HL-60 (cell line): ENCODE measurements at regions not wholly inside any gene's neighbourhood (a gene's known extent, or its start where the extent isn't known, plus 50 kb on each side); places are given as distances from the start of the nearest gene placed in this dataset.

Experiments
- DNase-seq, 2 experiments: peaks; one replicate each; pipeline ENCODE4 v3.0.0-alpha.2; 2010 to 2020; ENCODE audit warnings: low read depth in 1 of 2, low spot score in 1 of 2
- H3K27ac ChIP-seq: fragments of 250-450 bp; sonication (Bioruptor Pico); replicated peaks from 2 replicates; pipeline ENCODE4 v1.5.1; 2020; ENCODE audit warnings: mild to moderate bottlenecking, moderate library complexity
- H3K27me3 ChIP-seq: fragments of 250-450 bp; sonication (Bioruptor Pico); 2 replicates; pipeline ENCODE4 v1.5.1; 2021; ENCODE audit warnings: mild to moderate bottlenecking, moderate library complexity; ENCODE audit not compliant: insufficient read depth, poor library complexity, severe bottlenecking
- H3K4me3 ChIP-seq: replicated peaks from 2 replicates; pipeline ENCODE4 v1.5.1; 2011; ENCODE audit warnings: mild to moderate bottlenecking, control low read depth, low read length; ENCODE audit not compliant: insufficient read depth
- GABPA ChIP-seq: IDR thresholded peaks from 2 replicates; pipeline ENCODE4 v1.6.1; 2012; ENCODE audit warnings: low read depth
- POLR2AphosphoS5 ChIP-seq: IDR thresholded peaks from 2 replicates; pipeline ENCODE4 v1.6.1; 2012; ENCODE audit warnings: low read depth
- SPI1 ChIP-seq: IDR thresholded peaks from 2 replicates; pipeline ENCODE4 v1.6.1; 2012; ENCODE audit warnings: low read depth, mild to moderate bottlenecking, borderline replicate concordance
- TF ChIP-seq, protein P1 (sequence below): IDR thresholded peaks from one replicate; pipeline ENCODE4 v1.5.1; 2011; ENCODE audit warnings: low read length, control low read depth, inconsistent platforms; ENCODE audit not compliant: insufficient read depth
- TF ChIP-seq, protein P2 (sequence below): IDR thresholded peaks from 2 replicates; pipeline ENCODE4 v1.6.1; 2012; ENCODE audit warnings: low read depth; ENCODE audit not compliant: insufficient replicate concordance

DNA sequence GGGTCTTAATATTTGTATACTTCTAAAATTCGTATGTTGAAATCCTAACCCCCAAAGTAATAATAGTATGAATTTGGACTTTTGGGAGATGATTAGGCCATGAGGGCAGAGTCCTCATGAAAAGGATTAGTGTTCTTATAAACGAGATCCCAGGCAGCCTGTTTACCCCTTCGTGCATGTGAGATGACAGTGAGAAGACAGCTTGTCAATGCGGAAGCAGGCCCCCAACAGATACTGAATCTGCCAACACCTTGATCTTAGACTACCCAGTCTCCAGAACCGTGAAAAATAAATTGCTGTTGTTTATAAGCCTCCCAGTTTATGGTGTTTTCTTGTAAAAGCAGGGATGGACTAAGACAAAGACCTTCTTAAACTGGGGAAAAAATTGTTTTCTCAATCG is 714.2 kb downstream of the SI start:
- Histone ChIP-seq H3K4me3 (no peak overlapping the region), H3K27me3 (no peaks in the 10 kb centered on the region), H3K27ac (no peak overlapping the region)
- TF ChIP-seq, protein P1, sequence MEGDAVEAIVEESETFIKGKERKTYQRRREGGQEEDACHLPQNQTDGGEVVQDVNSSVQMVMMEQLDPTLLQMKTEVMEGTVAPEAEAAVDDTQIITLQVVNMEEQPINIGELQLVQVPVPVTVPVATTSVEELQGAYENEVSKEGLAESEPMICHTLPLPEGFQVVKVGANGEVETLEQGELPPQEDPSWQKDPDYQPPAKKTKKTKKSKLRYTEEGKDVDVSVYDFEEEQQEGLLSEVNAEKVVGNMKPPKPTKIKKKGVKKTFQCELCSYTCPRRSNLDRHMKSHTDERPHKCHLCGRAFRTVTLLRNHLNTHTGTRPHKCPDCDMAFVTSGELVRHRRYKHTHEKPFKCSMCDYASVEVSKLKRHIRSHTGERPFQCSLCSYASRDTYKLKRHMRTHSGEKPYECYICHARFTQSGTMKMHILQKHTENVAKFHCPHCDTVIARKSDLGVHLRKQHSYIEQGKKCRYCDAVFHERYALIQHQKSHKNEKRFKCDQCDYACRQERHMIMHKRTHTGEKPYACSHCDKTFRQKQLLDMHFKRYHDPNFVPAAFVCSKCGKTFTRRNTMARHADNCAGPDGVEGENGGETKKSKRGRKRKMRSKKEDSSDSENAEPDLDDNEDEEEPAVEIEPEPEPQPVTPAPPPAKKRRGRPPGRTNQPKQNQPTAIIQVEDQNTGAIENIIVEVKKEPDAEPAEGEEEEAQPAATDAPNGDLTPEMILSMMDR = no peak
- TF ChIP-seq, protein P2, sequence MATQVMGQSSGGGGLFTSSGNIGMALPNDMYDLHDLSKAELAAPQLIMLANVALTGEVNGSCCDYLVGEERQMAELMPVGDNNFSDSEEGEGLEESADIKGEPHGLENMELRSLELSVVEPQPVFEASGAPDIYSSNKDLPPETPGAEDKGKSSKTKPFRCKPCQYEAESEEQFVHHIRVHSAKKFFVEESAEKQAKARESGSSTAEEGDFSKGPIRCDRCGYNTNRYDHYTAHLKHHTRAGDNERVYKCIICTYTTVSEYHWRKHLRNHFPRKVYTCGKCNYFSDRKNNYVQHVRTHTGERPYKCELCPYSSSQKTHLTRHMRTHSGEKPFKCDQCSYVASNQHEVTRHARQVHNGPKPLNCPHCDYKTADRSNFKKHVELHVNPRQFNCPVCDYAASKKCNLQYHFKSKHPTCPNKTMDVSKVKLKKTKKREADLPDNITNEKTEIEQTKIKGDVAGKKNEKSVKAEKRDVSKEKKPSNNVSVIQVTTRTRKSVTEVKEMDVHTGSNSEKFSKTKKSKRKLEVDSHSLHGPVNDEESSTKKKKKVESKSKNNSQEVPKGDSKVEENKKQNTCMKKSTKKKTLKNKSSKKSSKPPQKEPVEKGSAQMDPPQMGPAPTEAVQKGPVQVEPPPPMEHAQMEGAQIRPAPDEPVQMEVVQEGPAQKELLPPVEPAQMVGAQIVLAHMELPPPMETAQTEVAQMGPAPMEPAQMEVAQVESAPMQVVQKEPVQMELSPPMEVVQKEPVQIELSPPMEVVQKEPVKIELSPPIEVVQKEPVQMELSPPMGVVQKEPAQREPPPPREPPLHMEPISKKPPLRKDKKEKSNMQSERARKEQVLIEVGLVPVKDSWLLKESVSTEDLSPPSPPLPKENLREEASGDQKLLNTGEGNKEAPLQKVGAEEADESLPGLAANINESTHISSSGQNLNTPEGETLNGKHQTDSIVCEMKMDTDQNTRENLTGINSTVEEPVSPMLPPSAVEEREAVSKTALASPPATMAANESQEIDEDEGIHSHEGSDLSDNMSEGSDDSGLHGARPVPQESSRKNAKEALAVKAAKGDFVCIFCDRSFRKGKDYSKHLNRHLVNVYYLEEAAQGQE = no peak
- TF ChIP-seq GABPA = no peak
- no peak for TF ChIP-seq POLR2AphosphoS5
- TF ChIP-seq SPI1 = no peak
- DNase-seq = no peak

DNA sequence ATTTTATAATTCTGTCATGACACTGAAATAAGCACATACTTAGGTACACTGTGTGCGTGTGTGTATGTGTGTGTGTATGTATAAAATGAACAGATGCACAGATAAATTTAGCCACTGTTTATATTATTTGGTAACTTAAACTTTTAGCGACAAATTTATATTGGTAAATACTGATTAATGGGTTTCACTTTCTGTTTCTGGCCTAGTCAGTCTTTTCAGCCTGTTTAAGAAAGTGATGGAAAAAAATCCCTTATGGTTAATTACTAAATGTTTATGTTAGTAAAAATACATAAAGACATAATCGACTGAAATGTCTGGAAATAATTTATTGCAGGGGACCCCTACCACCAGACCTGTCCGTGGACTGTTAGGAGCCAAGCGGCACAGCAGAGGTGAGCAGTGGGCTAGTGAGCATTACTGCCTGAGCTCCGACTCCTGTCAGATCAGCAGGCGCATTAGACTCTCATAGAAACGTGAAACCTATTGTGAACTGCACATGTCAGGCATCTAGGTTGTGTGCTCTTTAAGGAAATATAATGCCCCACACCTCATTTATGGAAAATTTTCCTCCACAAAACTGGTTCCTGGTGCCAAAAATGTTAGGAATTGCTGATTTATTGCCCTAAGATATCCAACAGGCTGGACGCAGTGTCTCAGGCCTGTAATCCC is 717.4 kb downstream of the SI start:
- Histone ChIP-seq H3K4me3 (no peak overlapping the region), H3K27me3 (no peaks in the 10 kb centered on the region)
- TF ChIP-seq SPI1 = no peak

DNA sequence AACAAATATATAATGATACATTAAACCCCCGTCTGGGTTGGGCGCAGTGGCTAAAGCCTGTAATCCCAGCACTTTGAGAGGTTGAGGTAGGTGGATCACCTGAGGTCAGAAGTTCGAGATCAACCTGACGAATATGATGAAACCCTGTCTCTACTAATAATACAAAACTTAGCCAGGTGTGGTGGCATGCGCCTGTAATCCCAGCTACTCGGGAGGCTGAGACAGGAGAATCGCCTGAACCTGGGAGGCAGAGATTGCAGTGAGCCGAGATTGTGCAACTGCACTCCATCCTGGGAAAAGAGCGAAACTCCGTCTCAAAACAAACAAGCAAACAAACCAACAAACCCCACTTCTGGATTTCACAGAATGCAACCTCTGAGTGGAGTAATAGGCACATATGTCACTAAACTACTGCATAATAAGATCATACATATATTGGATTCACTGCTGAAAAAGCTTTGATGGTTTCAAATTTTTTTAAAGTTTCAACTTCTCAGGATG is 718.2 kb downstream of the SI start:
- Histone ChIP-seq H3K27ac (no peak overlapping the region), H3K4me3 (no peak overlapping the region), H3K27me3 (no peaks in the 10 kb centered on the region)
- no peak for DNase-seq
- TF ChIP-seq, protein P1 = no peak
- TF ChIP-seq POLR2AphosphoS5 (no peak), GABPA (no peak), SPI1 (no peak)
- TF ChIP-seq, protein P2 = no peak

More for the DNA sequence above, 717.4 kb downstream of the SI start:
- DNase-seq = no peak
- no peak overlapping the region for H3K27ac ChIP-seq

DNA sequence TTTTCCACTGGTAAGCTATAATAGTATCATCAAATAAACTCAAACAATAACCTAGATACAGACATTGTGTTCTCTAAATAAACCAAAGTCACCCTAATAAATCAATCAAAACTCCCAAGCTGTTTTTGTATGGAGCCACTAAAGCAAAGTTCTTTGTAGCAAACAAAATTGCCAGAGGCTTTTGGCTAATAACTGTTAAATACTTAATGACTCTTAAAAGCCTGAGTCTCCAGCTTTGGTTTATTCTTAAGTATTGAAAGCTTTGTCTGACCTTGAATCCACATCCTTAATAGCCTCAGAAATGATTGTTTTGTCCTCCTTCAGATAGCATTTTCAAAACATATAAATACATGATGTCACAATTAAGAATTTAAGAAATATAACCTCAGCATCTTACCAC is 725.3 kb downstream of the SI start:
- TF ChIP-seq GABPA = no peak
- TF ChIP-seq, protein P2 = no peak
- TF ChIP-seq POLR2AphosphoS5 = no peak
- TF ChIP-seq SPI1 = no peak
- TF ChIP-seq, protein P1 = no peak
- no peak overlapping the region for H3K4me3 ChIP-seq
- H3K27ac ChIP-seq = no peak overlapping the region
- H3K27me3 ChIP-seq = no peaks in the 10 kb centered on the region
- no peak for DNase-seq
